ENCODE measurements at regions not wholly inside any gene's neighbourhood (a gene's known extent, or its start where the extent isn't known, plus 50 kb on each side); places are given as distances from the start of the nearest gene placed in this dataset.

- Histone ChIP-seq H3K27me3 (ENCODE audit: control insufficient read depth, insufficient read depth, low read length) (no peaks in the 10 kb centered on the region), H4K8ac (ENCODE audit: low read depth in 2 of 2, low read length in 2 of 2) (no peak overlapping the region), H3K4me2 (ENCODE audit: low read depth, low read length) (no peak overlapping the region), H3K36me3 (ENCODE audit: control insufficient read depth, insufficient read depth, low read length) (no peaks in the 10 kb centered on the region), H4K5ac (ENCODE audit: low read depth, low read length) (no peak overlapping the region), H3K79me1 (ENCODE audit: low read depth in 1 of 2, low read length in 2 of 2) (no peaks in the 10 kb centered on the region), H3K9me3 (ENCODE audit: control insufficient read depth, insufficient read depth, low read length) (peaks cover 27% of the 10 kb centered on the region), H3K9me1 (ENCODE audit: insufficient read depth, low read length) (no peaks in the 10 kb centered on the region), H4K20me1 (ENCODE audit: insufficient read depth, low read length) (no peaks in the 10 kb centered on the region), H3K4me3 (ENCODE audit: insufficient read depth, low read depth, low read length) (no peak overlapping the region), H3K27ac (ENCODE audit: insufficient read depth, low read length) (no peak overlapping the region), H3K4me1 (ENCODE audit: control insufficient read depth, insufficient read depth, low read length) (no peaks in the 10 kb centered on the region), H2AK9ac (replicated peaks; ENCODE audit: low read depth, low read length, poor library complexity) (no peak overlapping the region), H3K56ac (ENCODE audit: extremely low read depth, insufficient read depth, low read length) (no peak overlapping the region), H3K23ac (ENCODE audit: low read depth, low read length) (no peak overlapping the region), H3K18ac (ENCODE audit: low read depth, low read length) (no peak overlapping the region), H3K4ac (ENCODE audit: low read depth, low read length) (no peak overlapping the region), H4K91ac (ENCODE audit: insufficient read depth, low read depth, low read length) (no peak overlapping the region), H2BK120ac (ENCODE audit: low read depth, low read length) (no peak overlapping the region), H2AK5ac (ENCODE audit: low read depth, low read length) (no peak overlapping the region), H2BK20ac (ENCODE audit: low read depth, low read length) (no peak overlapping the region), H3K9ac (ENCODE audit: low read depth, low read length) (no peak overlapping the region), H2BK15ac (ENCODE audit: low read depth, low read length) (no peak overlapping the region), H2BK5ac (ENCODE audit: low read depth, low read length, poor library complexity, severe bottlenecking) (no peak overlapping the region), H2AFZ (replicated peaks; ENCODE audit: low read length, poor library complexity) (no peak overlapping the region), H3K14ac (replicated peaks; ENCODE audit: low read depth, low read length) (no peak overlapping the region)
- no peak for ATAC-seq (ENCODE audit: low read depth)
- intact Hi-C loops (cut with micrococcal nuclease), result no loop called here
- dilution Hi-C loops (cut with HindIII; ENCODE audit: low sequenced_read_pairs, unreplicated experiment), result no loop called here
- no CpG with 5 or more reads among the region's 3 CpGs for WGBS, 2 experiments (ENCODE audit: extremely low coverage in 2 of 2, insufficient read length in 1 of 2)
- ChIA-PET POLR2A (ENCODE audit: unreplicated experiment) (no interaction called here), CTCF (no interaction called here)
- in situ Hi-C loops (cut with MboI; ENCODE audit: low sequenced_read_pairs), result no loop called here
- no TSS peak for BruUV-seq (replicated peaks)
- DNase-seq, result no peak
- TF ChIP-seq CHD1 (IDR thresholded peaks at IDR 0.05; ENCODE audit: low read depth, low read length) (no peak), SMC3 (IDR thresholded peaks at IDR 0.05; ENCODE audit: low read depth, low read length) (no peak), RCOR1 (IDR thresholded peaks at IDR 0.05; ENCODE audit: insufficient replicate concordance, low read length) (no peak), FOS (IDR thresholded peaks at IDR 0.05; ENCODE audit: low read depth, low read length) (no peak), BHLHE40 (IDR thresholded peaks at IDR 0.05; ENCODE audit: low read depth, low read length) (no peak), MAZ (IDR thresholded peaks at IDR 0.05; ENCODE audit: borderline replicate concordance, low read depth, low read length) (no peak), POLR2A (IDR thresholded peaks at IDR 0.05; ENCODE audit: low read depth, low read length) (no peak), USF2 (IDR thresholded peaks at IDR 0.05; ENCODE audit: low read depth, low read length) (no peak), ELK1 (IDR thresholded peaks at IDR 0.05; ENCODE audit: borderline replicate concordance, low read depth, low read length) (no peak), RAD21 (IDR thresholded peaks at IDR 0.05; ENCODE audit: low read length) (no peak), RFX5 (IDR thresholded peaks at IDR 0.05; ENCODE audit: low read depth, low read length) (no peak), NFE2L2 (IDR thresholded peaks at IDR 0.05; ENCODE audit: low read depth, low read length) (no peak), CEBPB (IDR thresholded peaks at IDR 0.05; ENCODE audit: low read depth, low read length) (no peak), MXI1 (IDR thresholded peaks at IDR 0.05; ENCODE audit: borderline replicate concordance, low read depth, low read length) (no peak), CTCF (conservative IDR thresholded peaks at IDR 0.05; ENCODE audit: low read depth, low read length) (no peak), MAFK (IDR thresholded peaks at IDR 0.05; ENCODE audit: low read depth, low read length) (no peak)
These were observed 113.9 kb downstream of the GLRX3 start for GRCh38 chr10:130250127-130250526.
